ENCODE measurements at regions not wholly inside any gene's neighbourhood (a gene's known extent, or its start where the extent isn't known, plus 50 kb on each side); places are given as distances from the start of the nearest gene placed in this dataset.

GRCh38 chr6:105851113-105851580 is 235.0 kb upstream of the PRDM1 start:
- DNase-seq (ENCODE audit: low read depth in 2 of 2) = no peak

GRCh38 chr6:105850261-105851112 is 235.6 kb upstream of the PRDM1 start:
- DNase-seq (ENCODE audit: low read depth in 2 of 2) = no peak

- DNase-seq (ENCODE audit: low read depth in 2 of 2) = no peak
Observed at GRCh38 chr6:105849746-105850145, 236.4 kb upstream of the PRDM1 start.

- DNase-seq (ENCODE audit: low read depth in 2 of 2) = no peak
Observed at GRCh38 chr6:105847433-105847832, 238.7 kb upstream of the PRDM1 start.

GRCh38 chr6:105844275-105844883 is 241.8 kb upstream of the PRDM1 start:
- DNase-seq (ENCODE audit: low read depth in 2 of 2) = no peak

- no peak for DNase-seq (ENCODE audit: low read depth in 2 of 2)
Observed at GRCh38 chr6:105839266-105839665, 246.9 kb upstream of the PRDM1 start.

GRCh38 chr6:105838171-105838570 is 248.0 kb upstream of the PRDM1 start:
- no peak for DNase-seq (ENCODE audit: low read depth in 2 of 2)

GRCh38 chr6:105836889-105837288 is 249.2 kb upstream of the PRDM1 start:
- peak in 1 of 2 donors; percentile 30 for DNase-seq (ENCODE audit: low read depth in 2 of 2)

- DNase-seq (ENCODE audit: low read depth in 2 of 2) = no peak
Observed at GRCh38 chr6:105836379-105836778, 249.8 kb upstream of the PRDM1 start.

- DNase-seq (ENCODE audit: low read depth in 2 of 2) = peak; percentile 33 to 37
Observed at GRCh38 chr6:105835373-105835772, 250.8 kb upstream of the PRDM1 start.

GRCh38 chr6:105833959-105834947 is 251.9 kb upstream of the PRDM1 start:
- DNase-seq (ENCODE audit: low read depth in 2 of 2) = no peak

- peak in 1 of 2 donors; percentile 26 for DNase-seq (ENCODE audit: low read depth in 2 of 2)
Observed at GRCh38 chr6:105832313-105832761, 253.8 kb upstream of the PRDM1 start.

GRCh38 chr6:105831311-105832097 is 254.6 kb upstream of the PRDM1 start:
- DNase-seq (ENCODE audit: low read depth in 2 of 2) = no peak

- no peak for DNase-seq (ENCODE audit: low read depth in 2 of 2)
Observed at GRCh38 chr6:105825210-105825609, 260.9 kb upstream of the PRDM1 start.

GRCh38 chr6:105824732-105825131 is 261.4 kb upstream of the PRDM1 start:
- DNase-seq (ENCODE audit: low read depth in 2 of 2) = no peak

GRCh38 chr6:105821777-105822176 is 264.4 kb upstream of the PRDM1 start:
- DNase-seq (ENCODE audit: low read depth in 2 of 2) = no peak

- no peak for DNase-seq (ENCODE audit: low read depth in 2 of 2)
Observed at GRCh38 chr6:105821027-105821426, 265.1 kb upstream of the PRDM1 start.

GRCh38 chr6:105819745-105820144 is 266.4 kb upstream of the PRDM1 start:
- no peak for DNase-seq (ENCODE audit: low read depth in 2 of 2)

- DNase-seq (ENCODE audit: low read depth in 2 of 2) = no peak
Observed at GRCh38 chr6:105818505-105818904, 267.6 kb upstream of the PRDM1 start.

- no peak for DNase-seq (ENCODE audit: low read depth in 2 of 2)
Observed at GRCh38 chr6:105817961-105818360, 268.2 kb upstream of the PRDM1 start.

GRCh38 chr6:105817370-105817769 is 268.8 kb upstream of the PRDM1 start:
- DNase-seq (ENCODE audit: low read depth in 2 of 2) = no peak

Data from lung microvascular endothelial cell (primary cell).